HG02885 (cell line): ENCODE measurements at regions not wholly inside any gene's neighbourhood (a gene's known extent, or its start where the extent isn't known, plus 50 kb on each side); places are given as distances from the start of the nearest gene placed in this dataset.

Experiments used
- ATAC-seq: cut with Tn5 transposase; IDR thresholded peaks from one replicate; pipeline ENCODE4 v1.9.1; 2021; ENCODE audit warnings: mild to moderate bottlenecking; ENCODE audit not compliant: unreplicated experiment, poor library complexity

- no peak for ATAC-seq
These were observed 1281.9 kb downstream of the KCNT2 start for GRCh38 chr1:195326325-195326724.

- ATAC-seq: no peak
These were observed 1283.1 kb downstream of the KCNT2 start for GRCh38 chr1:195325181-195325580.

- no peak for ATAC-seq
These were observed 1302.0 kb downstream of the KCNT2 start for GRCh38 chr1:195306281-195306680.

- no peak for ATAC-seq
These were observed 1313.3 kb downstream of the KCNT2 start for GRCh38 chr1:195294911-195295310.

GRCh38 chr1:195278644-195279043 lies 1329.6 kb downstream of the KCNT2 start:
- peak; percentile 43 for ATAC-seq

GRCh38 chr1:195275710-195276109 lies 1332.5 kb downstream of the KCNT2 start:
- ATAC-seq: no peak

- ATAC-seq: no peak
These were observed 1356.3 kb downstream of the KCNT2 start for GRCh38 chr1:195251900-195252299.

GRCh38 chr1:195243492-195243891 lies 1364.7 kb downstream of the KCNT2 start:
- ATAC-seq: no peak

- no peak for ATAC-seq
These were observed 1367.2 kb downstream of the KCNT2 start for GRCh38 chr1:195241066-195241465.

- ATAC-seq: no peak
These were observed 1369.9 kb downstream of the KCNT2 start for GRCh38 chr1:195238313-195238712.

GRCh38 chr1:195236991-195237889 lies 1371.0 kb downstream of the KCNT2 start:
- no peak for ATAC-seq

- ATAC-seq: no peak
These were observed 1389.6 kb downstream of the KCNT2 start for GRCh38 chr1:195218428-195219212.

- no peak for ATAC-seq
These were observed 1406.0 kb downstream of the KCNT2 start for GRCh38 chr1:195202241-195202640.

GRCh38 chr1:195200772-195201171 lies 1407.5 kb downstream of the KCNT2 start:
- no peak for ATAC-seq

GRCh38 chr1:195197116-195197515 lies 1411.1 kb downstream of the KCNT2 start:
- no peak for ATAC-seq

GRCh38 chr1:195195423-195196057 lies 1412.7 kb downstream of the KCNT2 start:
- peak; percentile 94 for ATAC-seq

- ATAC-seq: no peak
These were observed 1415.1 kb downstream of the KCNT2 start for GRCh38 chr1:195193134-195193533.

GRCh38 chr1:195188821-195189220 lies 1419.4 kb downstream of the KCNT2 start:
- ATAC-seq: no peak

- no peak for ATAC-seq
These were observed 1421.7 kb downstream of the KCNT2 start for GRCh38 chr1:195186544-195186943.

GRCh38 chr1:195185736-195186135 lies 1422.5 kb downstream of the KCNT2 start:
- no peak for ATAC-seq

- ATAC-seq: no peak
These were observed 1422.9 kb downstream of the KCNT2 start for GRCh38 chr1:195185321-195185720.
